Left lobe of liver (tissue), 2 donors: ENCODE measurements at regions not wholly inside any gene's neighbourhood (a gene's known extent, or its start where the extent isn't known, plus 50 kb on each side); places are given as distances from the start of the nearest gene placed in this dataset.

Source experiments
- ATAC-seq: fragments of 200-7000 bp; cut with Tn5 transposase; one replicate; pipeline ENCODE4 v1.9.1; 2020; ENCODE audit warnings: mild to moderate bottlenecking, moderate library complexity
- DNase-seq: peaks from one replicate; pipeline ENCODE4 v3.0.0-alpha.2; 2020; ENCODE audit warnings: low spot score
- donor health status: DM: no; HTN: no; CAD: no; lungs with moderate emphysema.
- donor health status: DM: no; HTN: yes; CAD: no.

DNA sequence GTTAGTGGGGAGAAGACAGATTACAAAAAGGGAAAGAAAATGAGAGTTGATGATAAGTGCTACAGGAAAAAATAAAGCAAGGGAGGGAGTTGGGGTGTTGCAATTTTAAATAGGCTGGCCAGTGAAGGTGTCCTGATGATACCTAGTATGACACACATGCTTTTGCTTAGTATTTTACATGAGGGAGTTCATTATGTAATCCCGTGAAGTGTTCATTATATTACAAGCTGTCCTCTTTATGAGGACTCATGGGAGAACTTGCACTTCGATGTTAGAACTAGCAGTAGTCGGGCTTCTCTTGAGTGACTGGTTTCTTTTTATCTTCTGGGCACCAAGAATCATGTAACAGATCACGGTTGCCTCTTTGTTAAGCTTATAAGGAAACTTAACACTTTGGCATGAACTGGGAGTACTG is 102.3 kb upstream of the MTPN start:
- DNase-seq (no peak), ATAC-seq (no peak)

DNA sequence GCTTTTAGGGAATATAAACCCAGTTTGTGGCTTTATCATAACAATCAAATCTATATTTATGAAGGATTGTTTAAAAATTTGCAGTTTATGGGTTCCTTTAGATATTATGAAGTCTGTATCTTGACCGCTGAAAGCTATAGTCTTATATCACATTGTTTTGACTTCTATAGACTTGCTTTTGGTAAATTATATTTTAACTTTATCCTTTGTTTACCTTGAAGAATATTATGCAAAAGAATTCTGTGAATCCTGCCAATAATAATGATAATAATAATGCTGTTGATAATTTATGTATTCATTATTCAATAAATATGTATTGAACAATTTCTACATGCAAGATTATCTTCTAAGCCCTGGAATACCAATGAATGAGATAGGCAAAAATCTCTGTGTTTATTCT is 101.9 kb upstream of the MTPN start:
- no peak for ATAC-seq
- no peak for DNase-seq

DNA sequence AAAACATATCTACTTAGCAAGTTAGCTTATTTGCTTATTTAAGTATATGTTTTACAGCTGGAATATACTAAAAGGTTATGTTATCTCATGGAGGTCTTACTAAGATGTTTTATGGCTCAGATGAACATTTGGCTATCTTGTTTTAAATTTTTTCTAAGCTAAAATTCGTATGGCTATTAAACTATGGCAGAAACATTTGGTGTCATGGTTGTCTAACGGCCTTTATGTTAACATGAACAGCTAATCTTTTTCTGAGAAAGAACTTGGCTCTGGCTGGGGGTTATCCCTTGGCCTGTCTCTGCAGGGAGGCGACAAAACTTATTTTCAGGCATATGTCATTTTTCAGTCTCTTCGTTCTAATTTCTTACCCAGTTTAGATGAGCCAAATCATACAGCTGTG is 101.5 kb upstream of the MTPN start:
- DNase-seq = no peak
- ATAC-seq = no peak

DNA sequence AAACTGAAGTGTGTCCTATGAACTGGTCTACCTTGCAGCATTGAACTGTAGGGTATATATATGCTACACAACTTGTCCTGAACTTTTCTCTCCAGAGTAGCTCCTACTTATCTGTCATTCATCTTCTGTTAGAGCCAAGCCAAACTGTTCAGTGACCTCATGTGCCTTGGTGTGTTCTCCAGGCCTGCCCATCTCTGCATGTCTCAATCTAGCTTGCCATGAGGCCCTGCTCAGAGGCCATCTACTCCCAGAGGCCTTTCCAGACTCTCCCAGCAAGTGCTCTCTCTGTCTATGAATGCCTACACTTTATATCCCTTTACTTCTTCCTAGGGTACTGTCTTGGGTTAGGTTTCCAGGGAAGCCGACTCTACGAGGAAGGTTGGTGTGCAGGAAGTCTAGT is 99.8 kb upstream of the MTPN start:
- ATAC-seq = no peak
- DNase-seq = no peak

DNA sequence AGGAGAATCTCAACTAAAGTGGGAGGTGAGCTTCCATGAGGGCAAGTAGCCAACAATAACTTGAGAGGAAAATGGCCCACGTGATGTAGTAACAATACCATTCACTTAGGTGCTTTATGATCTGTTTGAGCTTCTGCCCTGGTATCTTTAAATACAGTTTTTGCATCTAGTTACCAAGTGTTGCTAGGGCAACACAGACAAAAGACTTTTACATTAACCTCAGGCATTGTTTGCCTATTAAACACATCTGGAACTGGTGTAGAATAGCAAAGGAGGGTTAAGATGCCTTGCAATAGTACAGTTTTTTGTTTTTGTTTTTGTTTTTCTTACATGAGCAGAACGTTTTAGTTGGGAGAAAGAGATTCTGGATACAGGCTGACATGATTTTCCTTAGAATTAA is 97.7 kb upstream of the MTPN start:
- no peak for ATAC-seq
- DNase-seq = no peak

DNA sequence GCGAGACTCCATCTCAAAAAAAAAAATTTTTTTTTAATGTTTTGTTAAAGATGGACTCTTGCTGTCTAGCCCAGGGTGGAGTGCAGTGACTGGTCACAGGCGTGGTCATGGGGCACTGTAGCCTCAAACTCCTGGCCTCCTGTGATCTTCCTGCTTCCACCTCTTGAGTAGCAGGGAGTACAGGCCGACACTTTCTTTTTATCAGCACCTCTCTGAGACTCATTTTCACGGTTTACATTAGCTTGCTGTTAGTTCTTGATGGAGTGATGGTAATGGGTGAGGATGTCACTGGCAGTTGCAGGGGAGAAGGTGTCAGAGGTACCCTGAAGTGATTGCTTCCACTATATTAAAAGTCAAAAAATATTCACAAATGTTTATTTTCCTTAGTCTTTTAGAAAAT is 95.3 kb upstream of the MTPN start:
- ATAC-seq (no peak), DNase-seq (no peak)

DNA sequence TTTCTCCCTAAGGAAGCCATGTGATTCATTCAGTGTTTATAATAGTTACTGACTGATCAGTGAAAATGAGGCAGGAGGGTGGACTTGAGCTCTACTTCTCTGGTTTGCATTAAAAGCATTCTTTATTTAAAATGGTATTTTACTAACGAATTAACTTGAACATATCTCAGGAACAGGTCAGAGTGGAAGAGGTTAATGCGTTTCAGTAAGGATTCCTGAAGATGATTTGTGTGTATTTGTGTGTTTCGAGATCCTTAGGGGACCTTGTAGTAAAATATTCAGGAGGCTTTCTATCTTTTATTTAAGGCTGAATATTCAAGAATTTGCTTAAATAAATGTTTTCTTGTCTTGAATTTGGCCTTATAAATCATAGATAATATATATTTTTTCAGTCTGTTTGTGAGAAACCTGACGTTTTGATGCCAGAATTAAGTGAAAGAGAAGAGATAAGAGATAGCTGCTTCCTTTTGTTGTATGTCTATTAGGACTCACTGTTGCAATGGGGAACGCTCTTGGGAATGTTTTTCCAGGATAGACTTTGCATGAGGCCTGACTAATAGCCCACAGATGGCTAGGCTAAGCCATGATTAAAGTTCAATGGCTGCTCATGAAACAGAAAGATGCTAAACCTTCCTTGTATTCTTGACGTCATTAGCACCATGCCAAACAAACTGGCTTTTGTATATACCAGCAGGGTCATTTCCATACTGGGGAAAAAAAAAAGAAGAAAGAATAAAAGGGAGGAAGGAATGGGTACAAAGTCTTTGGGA is 93.8 kb upstream of the MTPN start:
- no peak for DNase-seq
- no peak for ATAC-seq

DNA sequence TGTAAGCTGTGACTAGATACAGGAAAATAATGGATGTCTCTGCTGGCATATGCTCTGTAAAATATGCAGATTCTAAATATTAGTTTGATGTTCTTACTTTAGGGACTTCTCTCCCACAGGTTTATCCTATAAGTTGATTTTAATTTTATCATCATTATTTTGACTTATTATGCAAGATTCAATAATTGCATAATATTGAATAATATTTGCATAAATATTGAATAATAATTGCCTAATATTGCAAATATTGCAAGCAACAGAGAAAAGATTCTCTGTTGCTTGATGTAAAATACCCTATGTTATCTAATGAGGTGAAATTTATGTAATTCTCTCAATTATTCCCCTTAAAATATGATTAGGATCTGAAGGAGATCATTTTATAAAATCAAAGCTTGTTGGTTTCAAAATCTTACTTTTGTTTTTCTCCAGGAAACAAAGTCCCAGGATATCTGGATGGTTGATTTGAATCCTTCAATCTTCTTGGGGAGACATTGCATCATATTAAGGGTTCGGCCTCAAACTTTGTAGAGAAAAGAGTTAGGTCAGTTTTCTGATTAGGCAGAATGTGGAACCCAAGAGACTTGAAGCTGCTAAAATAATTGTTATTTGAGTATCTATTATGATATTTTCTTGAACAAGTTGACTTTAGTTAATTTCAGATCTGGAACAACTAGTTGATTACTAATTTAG is 92.8 kb upstream of the MTPN start:
- DNase-seq (no peak), ATAC-seq (no peak)

DNA sequence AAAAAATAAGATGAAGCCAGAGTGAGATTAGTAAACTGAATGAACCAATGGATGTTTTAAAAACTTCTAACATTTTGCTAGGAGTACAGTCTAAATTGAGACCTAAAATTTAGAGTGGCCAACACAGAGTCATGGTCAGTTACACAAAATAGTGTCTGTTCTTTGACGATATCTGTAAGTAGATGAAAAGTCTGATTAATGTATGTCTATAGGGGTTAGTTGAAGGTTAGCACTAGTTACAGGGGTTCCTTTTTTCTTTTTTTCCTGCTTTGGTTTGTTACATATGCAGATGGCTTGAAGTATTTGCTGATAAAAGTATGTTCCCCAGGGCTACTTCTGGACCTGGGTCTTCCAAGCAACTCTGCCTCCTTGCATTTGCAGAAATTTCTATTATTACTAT is 90.1 kb upstream of the MTPN start:
- no peak for ATAC-seq

DNA sequence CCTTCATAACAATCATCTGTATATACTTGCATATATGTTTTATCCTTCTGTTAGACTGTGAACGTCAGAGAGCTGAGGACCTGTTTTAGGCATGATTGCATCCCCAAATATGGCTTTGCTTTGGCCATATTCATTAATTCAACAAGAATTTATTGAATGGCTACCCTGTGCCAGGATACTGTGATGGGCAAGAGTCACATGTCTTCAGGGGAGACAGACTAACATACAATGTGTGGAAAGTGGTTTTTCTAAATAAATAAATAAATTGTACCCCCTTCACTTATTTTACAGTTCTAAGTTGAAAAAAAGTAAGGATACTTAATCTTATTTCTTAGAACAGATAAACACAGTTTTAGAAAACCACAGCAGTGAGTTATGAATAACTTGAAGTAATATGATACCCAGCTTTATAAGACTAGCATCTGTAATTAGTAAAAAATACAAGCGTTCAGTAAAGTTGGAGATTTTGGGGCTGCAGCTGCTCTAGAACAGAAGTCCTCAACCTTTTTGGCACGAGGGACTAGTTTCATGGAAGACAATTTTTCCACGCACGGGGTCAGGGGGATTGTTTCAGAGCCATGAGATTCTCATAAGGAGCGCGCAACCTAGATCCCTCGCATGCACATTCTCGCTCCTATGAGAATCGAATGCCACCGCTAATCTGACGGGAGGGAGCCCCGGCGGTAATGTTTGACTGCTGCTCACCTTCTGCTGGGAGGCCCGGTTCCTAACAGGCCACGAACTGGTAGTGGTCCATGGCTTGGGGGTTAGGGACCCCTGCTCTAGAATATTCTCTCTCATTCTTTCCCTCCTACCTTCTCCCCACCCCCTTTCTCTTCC is 89.4 kb upstream of the MTPN start:
- no peak for ATAC-seq
- no peak for DNase-seq

More for the DNA sequence above, 90.1 kb upstream of the MTPN start:
- no peak for DNase-seq

DNA sequence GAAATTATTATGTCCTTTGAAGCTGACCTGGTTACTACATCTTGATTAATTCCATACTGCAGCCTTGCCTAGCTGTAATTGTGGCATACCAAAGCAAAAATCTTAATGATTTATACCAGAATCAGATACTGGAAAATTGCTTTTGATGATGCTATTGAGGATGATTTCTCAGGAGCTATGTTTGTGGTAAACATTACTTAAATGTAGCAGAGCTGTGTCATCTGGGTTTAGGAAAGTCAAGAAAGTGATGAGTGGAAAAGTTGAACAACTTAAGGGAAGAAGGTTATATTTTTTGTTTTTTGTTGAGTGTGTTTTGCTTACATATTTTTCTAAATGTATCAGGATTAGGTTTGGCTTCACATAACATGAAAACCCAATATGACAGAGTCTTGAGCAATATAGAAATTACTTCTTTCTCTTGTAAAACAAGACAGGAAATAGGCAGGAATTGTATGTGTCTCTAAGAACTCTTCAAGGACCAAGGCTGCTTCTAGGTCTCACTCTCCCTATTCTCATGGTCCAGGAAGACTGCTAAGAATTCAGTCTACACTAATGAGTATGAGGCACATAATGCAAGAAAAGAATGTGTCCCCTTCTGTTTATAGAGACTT is 87.6 kb upstream of the MTPN start:
- DNase-seq = no peak
- ATAC-seq = no peak

DNA sequence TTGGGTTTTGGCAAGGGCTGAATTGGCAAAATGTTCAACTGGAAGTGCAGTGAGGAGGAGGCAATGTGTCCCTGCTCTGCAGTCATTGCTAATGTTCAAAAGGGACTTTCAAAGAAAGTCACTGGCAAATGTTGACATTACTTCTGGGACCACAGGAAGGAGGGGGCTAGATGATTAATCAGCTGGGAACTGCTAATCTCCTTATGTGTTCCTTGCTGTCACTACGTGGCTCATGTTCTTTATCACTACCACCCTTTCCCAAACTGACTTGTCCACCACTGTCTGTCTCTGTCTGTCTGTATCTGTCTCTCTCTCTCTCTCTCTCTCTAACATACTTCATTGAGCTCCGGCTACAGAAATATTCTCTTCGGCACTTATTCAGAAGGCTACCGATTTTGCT is 86.9 kb upstream of the MTPN start:
- no peak for DNase-seq
- ATAC-seq = no peak

DNA sequence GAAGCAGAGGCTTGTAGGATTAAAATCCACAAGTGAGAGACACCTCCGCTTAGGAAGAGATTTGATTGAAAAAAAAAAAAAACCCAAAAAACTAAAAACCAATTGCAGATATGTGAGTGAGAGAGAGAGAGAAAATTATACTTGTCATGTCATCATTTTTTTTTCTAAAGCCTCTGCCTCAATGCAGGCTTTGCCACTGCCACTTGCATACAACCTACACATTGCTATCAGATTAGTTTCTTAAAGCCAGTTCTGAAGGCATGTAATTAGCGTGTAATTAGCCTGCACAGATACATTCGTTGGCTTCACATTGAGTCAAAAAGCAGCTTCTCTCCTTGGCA is 86.1 kb upstream of the MTPN start:
- ATAC-seq (no peak), DNase-seq (no peak)

DNA sequence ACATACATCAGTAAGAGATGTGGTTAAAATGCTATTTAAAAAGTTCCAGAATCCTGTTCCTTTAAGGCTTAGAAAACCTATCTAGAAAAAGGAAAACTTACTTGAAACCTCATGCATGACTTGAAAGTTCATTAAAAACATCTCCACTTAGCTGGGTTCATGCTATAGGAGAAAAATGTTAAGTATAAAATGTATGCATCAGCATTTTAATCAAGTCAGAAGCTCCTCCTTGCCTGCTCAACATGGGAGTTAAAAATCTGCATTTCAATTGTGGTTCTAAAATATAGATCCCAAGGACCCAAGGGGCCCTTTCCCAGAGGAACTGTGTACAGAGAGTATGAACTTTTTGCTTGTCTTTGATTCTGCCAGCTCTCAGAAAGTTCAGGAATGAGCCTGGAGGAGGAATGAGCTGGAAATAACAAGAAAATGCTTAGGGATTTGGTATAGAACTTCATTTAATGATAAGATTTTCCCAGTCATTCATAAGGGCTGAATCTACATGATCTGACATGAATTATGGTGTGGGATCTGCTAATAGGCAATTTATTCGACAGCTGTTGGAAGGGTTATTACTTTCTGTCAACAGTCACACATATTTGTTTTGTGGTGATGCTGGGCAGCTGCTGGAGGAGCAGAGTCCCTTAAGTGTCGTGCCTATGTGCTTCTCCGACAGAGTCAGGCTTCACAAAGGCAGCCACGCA is 85.6 kb upstream of the MTPN start:
- no peak for ATAC-seq
- no peak for DNase-seq

DNA sequence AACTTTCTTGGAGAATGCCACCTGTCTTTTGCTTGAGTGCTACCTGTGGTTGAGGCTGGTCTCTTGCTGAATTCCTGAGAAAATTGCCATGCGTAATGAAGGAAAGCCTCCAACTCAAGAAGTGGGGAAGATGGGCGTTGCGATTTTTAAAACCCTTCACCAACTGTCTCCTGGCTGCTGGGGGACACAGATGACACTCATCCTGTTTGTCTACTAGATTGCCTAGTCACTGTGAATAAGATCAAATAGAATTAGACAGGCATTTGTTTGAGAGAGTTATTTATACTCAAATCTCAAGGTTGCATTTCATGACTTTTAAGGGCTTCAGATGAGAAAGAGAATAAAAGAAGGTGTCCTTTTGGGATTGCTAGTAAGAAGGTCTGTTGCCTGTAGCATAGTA is 84.3 kb upstream of the MTPN start:
- ATAC-seq (no peak), DNase-seq (no peak)

DNA sequence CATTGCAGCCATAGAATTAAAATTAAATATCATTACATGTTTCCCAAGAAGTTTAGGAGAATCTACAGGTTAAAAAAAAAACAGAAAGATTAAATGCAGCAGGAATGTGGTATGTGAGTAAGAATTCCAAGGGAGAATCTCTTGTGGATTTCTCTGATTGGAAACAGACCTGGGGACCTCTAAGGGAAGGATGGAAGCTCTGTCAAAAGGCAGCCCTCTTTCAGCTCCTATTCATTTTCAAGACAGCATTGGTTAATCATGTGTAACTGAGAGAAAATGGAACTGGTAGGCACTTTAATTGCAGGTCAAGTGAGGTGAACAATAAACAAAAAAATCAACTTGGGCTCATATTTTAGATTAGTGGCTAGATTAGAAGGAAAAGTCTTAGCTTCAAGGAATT is 81.4 kb upstream of the MTPN start:
- ATAC-seq = no peak
- no peak for DNase-seq

DNA sequence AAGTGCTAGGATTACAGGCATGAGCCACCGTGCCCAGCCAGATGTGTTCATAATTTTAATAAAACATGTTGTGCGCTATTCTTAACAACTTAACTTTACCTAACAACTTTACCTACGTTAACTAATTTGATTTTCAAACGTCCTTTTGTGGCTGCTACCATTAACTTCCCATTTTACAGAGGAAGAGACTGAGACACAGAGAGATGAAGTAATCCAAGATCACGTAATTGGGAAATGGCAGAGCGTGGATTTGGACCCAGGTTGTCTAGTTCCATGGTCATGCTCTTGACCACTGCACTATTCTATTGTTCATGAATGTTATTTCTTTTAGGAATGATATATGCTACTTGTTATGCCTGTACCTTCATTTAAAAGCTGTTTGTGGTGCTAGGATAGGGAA is 80.3 kb upstream of the MTPN start:
- ATAC-seq = no peak
- DNase-seq = no peak

DNA sequence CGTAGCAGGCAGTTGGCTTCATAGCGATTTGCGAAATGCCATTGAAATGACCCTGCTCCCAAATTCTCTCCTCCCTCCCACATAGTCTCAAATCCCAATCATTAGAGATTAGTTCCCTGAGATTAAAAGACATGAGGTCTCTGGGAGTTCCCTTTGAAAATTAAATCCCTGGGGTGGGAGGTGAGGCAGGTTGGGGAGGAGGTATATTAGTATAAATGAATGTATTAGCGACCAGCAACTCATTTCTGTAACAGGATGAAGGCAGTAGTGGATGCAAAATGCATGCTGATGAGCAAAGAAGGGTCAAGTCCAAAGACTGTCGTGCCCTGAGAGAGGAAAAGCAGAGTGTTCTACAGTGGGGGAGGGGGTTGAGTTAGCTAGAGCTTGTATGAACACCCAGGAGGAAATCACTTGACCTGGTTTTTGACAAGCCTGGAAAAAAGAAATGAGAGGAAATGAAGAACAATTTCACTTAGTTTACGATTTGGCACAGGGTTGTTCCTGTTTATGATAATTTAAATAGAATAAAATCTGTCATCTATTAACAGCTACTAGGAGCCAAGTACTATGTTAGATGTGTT is 79.6 kb upstream of the MTPN start:
- no peak for DNase-seq
- ATAC-seq = peak; percentile 67

DNA sequence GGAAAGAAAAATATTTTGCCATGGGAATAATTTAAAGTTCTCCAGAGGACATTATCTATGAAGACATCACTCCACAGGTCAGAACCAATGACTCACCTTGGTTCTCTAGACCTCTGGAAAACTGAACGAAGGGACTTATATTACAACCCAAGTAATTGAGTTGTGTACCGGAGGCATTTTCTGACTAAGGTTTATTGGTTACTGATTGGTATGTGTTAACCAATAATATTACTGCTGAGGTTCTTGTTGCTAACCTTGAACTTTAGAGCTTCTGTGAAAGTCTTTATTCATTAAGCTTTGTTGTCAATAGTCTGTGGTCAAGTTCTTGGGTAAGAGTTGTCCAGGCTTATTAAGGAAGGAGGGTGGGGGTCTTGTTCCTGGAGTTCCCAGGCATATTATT is 78.1 kb upstream of the MTPN start:
- DNase-seq (no peak), ATAC-seq (no peak)

DNA sequence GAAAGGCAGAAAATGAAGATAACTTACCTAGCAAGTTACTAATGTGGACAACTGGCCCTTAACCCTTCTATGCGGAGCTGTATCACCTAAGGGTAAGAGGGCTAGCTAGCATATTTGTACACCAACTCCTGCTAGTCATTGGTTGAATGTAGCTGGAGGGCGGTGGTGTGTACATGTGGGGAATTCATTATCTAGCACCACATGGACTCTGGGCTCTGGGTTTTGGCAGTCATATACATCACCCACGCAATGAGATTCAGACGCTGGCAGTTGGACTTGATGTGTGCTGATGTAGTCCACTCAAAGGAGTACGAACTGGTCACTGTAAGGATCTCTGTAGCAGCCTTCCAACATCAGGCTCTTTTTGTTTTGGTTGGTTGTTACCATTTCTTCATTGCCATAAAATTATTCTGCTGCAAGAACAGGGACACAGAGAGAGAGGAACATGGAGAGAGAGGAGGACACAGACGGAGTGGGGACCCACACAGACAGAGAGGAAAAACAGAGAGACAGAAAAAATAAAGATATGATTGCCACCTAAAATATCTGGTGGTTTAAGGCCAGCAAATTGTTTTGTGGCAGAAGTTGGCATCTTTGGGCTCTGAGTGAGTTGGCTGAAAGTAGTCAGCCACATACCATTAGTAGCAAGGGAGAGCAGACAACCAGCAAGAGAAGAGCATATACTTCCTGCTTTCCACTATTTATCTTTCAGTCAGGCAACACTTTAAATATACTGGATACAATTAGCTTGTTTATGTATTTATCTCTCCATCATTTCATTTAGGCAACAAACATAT is 76.7 kb upstream of the MTPN start:
- DNase-seq (no peak), ATAC-seq (no peak)
